B cell (primary cell): ENCODE measurements at regions not wholly inside any gene's neighbourhood (a gene's known extent, or its start where the extent isn't known, plus 50 kb on each side); places are given as distances from the start of the nearest gene placed in this dataset.

Source experiments
- ATAC-seq: fragments of 200-7000 bp; cut with Tn5 transposase; one replicate; pipeline ENCODE4 v1.10.0; 2021; ENCODE audit warnings: low read depth, mild to moderate bottlenecking, moderate number of reproducible peaks, moderate library complexity
- CTCF ChIA-PET: fragments of 350-600 bp; sonication (Branson Sonifier 250); formaldehyde crosslinking; loops from one replicate; lab custom pipeline; 2021; ENCODE audit warnings: antibody characterized with exemption, inconsistent platforms; lab: Charles Lee
- POLR2A ChIA-PET: fragments of 350-600 bp; sonication (Branson Sonifier 250); formaldehyde crosslinking; loops from one replicate; lab custom pipeline; 2021; ENCODE audit warnings: antibody characterized with exemption; lab: Charles Lee
- DNase-seq: peaks from one replicate; pipeline ENCODE4 v3.0.0; 2013
- H2AFZ ChIP-seq: 2 replicates; pipeline ENCODE4 v1.6.1; 2012; ENCODE audit warnings: mild to moderate bottlenecking, low read depth, low read length; ENCODE audit not compliant: insufficient read depth, poor library complexity, severe bottlenecking
- H3K27ac ChIP-seq, 2 donors: 1 replicate in 1 of 2; 2 replicates in 1 of 2; pipeline ENCODE4 v1.5.1; 2012 to 2013; ENCODE audit warnings: low read length in 2 of 2, mild to moderate bottlenecking in 2 of 2, moderate library complexity in 1 of 2
- H3K27me3 ChIP-seq, 4 experiments: fragments of 200-600 bp in 1 of 4; sonication (generic) in 1 of 4; replicated peaks in 1 of 4; 1 replicate in 2 of 4; 2 replicates in 2 of 4; pipeline versions ENCODE4 v1.6.1 to v1.7.0; 2013 to 2016; ENCODE audit warnings: low read length in 3 of 4, mild to moderate bottlenecking in 2 of 4, mixed read lengths in 1 of 4, moderate library complexity in 1 of 4; ENCODE audit not compliant: insufficient read depth in 4 of 4, control insufficient read depth in 3 of 4; ENCODE audit errors: control extremely low read depth in 1 of 4
- H3K36me3 ChIP-seq, 2 experiments: replicated peaks in 1 of 2; 1 replicate in 1 of 2; 2 replicates in 1 of 2; pipeline versions ENCODE4 v1.6.1 to v1.7.1; 2013; ENCODE audit warnings: low read length in 1 of 2; ENCODE audit not compliant: insufficient read depth in 2 of 2, control insufficient read depth in 1 of 2; ENCODE audit errors: control extremely low read depth in 1 of 2, extremely low read depth in 1 of 2
- H3K4me1 ChIP-seq, 2 donors: fragments of 200-600 bp in 1 of 2; sonication (generic) in 1 of 2; 1 replicate in 1 of 2; 2 replicates in 1 of 2; pipeline versions ENCODE4 v1.5.1 to v1.6.1; 2013 to 2017; ENCODE audit warnings: low read length in 2 of 2; ENCODE audit not compliant: control insufficient read depth in 2 of 2, insufficient read depth in 2 of 2
- H3K4me2 ChIP-seq: replicated peaks from 2 replicates; pipeline ENCODE3; 2012; ENCODE audit warnings: mild to moderate bottlenecking, low read depth, low read length; ENCODE audit not compliant: poor library complexity, severe bottlenecking
- H3K4me3 ChIP-seq, 5 experiments: fragments of 200-600 bp in 1 of 5; sonication (generic) in 1 of 5; 1 replicate in 3 of 5; 2 replicates in 2 of 5; pipeline versions ENCODE4 v1.5.1 to v1.7.0; 2011 to 2016; ENCODE audit warnings: low read length in 4 of 5, mild to moderate bottlenecking in 4 of 5, low read depth in 2 of 5, control low read depth in 1 of 5, moderate library complexity in 1 of 5; ENCODE audit not compliant: insufficient read depth in 1 of 5; ENCODE audit errors: control extremely low read depth in 1 of 5, extremely low read depth in 1 of 5
- H3K79me2 ChIP-seq: fragments of 200-600 bp; sonication (generic); one replicate; pipeline ENCODE4 v1.6.0; 2016; ENCODE audit warnings: low read length; ENCODE audit not compliant: control insufficient read depth, insufficient read depth
- H3K9ac ChIP-seq: fragments of 200-600 bp; sonication (generic); 2 replicates; pipeline ENCODE4 v1.6.1; 2017; ENCODE audit warnings: mild to moderate bottlenecking, low read length, moderate library complexity
- H3K9me3 ChIP-seq, 3 donors: one replicate each; pipeline versions ENCODE4 v1.6.1 to v1.7.1; 2013; ENCODE audit warnings: low read length in 2 of 3; ENCODE audit not compliant: control insufficient read depth in 2 of 3, insufficient read depth in 1 of 3; ENCODE audit errors: control extremely low read depth in 1 of 3
- H4K20me1 ChIP-seq: 2 replicates; pipeline ENCODE4 v1.6.0; 2012; ENCODE audit warnings: mild to moderate bottlenecking, low read length; ENCODE audit not compliant: insufficient read depth, control insufficient read depth, poor library complexity, severe bottlenecking
- H3K27ac Mint-ChIP-seq: one replicate; pipeline ENCODE4 v1.8.0; 2021; ENCODE audit warnings: mixed read lengths
- H3K27me3 Mint-ChIP-seq: one replicate; pipeline ENCODE4 v1.8.0; 2021; ENCODE audit warnings: mixed read lengths
- H3K4me1 Mint-ChIP-seq: one replicate; pipeline ENCODE4 v1.8.0; 2021; ENCODE audit warnings: mixed read lengths
- H3K4me3 Mint-ChIP-seq: one replicate; pipeline ENCODE4 v1.8.0; 2021; ENCODE audit warnings: mixed read lengths
- H3K9me3 Mint-ChIP-seq: one replicate; pipeline ENCODE4 v1.8.0; 2022; ENCODE audit warnings: mixed read lengths; ENCODE audit not compliant: insufficient read depth
- CTCF ChIP-seq: fragments of 200-600 bp; IDR thresholded peaks from one replicate; pipeline ENCODE4 v1.8.0; 2022; ENCODE audit warnings: antibody characterized with exemption, mild to moderate bottlenecking
- EZH2 ChIP-seq: IDR thresholded peaks from 2 replicates; pipeline ENCODE4 v1.6.1; 2012; ENCODE audit warnings: borderline replicate concordance, low read depth, mild to moderate bottlenecking, moderate library complexity, low read length; ENCODE audit not compliant: insufficient read depth, poor library complexity, severe bottlenecking
- WGBS: methylation state at CpG from one replicate; pipeline ENCODE4 v1.1.5; 2013; ENCODE audit warnings: missing lambda C conversion rate; ENCODE audit not compliant: insufficient coverage; 5-methylcytosine and 5-hydroxymethylcytosine counted together
- intact Hi-C: fragments of 100-400 bp; cut with micrococcal nuclease; formaldehyde crosslinking; loops from one replicate; pipeline ENCODE4 v1.10.0; 2022

DNA sequence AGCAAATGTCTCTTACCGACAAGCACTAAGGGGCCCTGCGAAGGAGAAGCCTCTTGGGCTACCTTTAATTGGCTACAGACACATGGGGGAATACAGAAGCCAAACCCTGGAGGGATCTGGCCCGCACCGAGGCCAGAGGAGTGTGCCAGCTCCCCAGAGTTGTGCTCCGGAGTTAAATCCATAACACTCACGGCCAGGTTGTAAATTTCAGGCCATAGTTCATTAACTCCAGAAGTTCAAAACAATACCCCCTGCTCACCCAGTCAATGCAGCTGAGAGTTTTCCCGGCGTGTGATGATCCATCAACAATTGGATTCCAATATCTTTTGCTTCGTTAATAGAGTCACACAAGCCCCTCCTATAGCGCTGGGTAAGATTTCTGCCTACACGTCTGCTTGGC lies 371.5 kb downstream of the NXPE2 start:
- WGBS: 92% methylated on average over 11 of the region's 11 CpGs
- no peaks in the 10 kb centered on the region for H3K9me3 Mint-ChIP-seq
- H3K27me3 Mint-ChIP-seq: no peaks in the 10 kb centered on the region
- Histone ChIP-seq H3K27me3 (no peaks in the 10 kb centered on the region), H3K4me2 (no peak overlapping the region), H4K20me1 (no peaks in the 10 kb centered on the region), H3K36me3 (no peaks in the 10 kb centered on the region), H3K27ac (no peak overlapping the region), H2AFZ (no peak overlapping the region), H3K79me2 (no peaks in the 10 kb centered on the region), H3K4me1 (no peaks in the 10 kb centered on the region), H3K9me3 (peaks cover 0 to 14% (median 0%) of the 10 kb centered on the region in 3 donors), H3K4me3 (no peak overlapping the region), H3K9ac (no peak overlapping the region)
- H3K27ac Mint-ChIP-seq: no peak overlapping the region
- POLR2A ChIA-PET: interaction anchor here (0.7 kb wide), 1 partner anchor 1624 kb away, joined by 3 read pairs; no protein-coding TSS in a partner anchor
- TF ChIP-seq EZH2 (no peak), CTCF (no peak)
- CTCF ChIA-PET: no interaction called here
- no peak overlapping the region for H3K4me3 Mint-ChIP-seq
- H3K4me1 Mint-ChIP-seq: no peaks in the 10 kb centered on the region
- intact Hi-C loops: no loop called here
- DNase-seq (no peak), ATAC-seq (no peak)

DNA sequence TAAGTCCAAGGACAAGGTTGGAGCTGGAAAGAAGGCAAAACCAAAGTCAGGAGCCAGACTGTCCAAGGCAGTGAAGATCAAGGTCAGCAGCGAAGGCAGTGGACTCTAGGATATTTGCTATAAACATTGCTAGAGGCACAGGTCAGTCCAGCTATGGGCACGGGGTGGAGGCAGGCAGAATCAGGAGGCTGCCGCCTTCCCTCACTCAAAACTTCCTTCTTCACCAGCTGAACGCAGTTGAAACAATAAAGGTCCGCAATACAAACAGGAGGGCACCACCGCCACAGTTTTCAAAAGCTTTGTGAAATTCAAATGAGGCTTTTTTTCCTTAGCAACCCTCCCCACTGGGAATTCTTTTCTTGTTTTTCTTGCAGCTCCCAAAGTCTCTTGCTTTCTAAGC lies 372.4 kb downstream of the NXPE2 start:
- Mint-ChIP-seq H3K4me3 (no peak overlapping the region), H3K27me3 (no peaks in the 10 kb centered on the region), H3K27ac (no peak overlapping the region), H3K4me1 (no peaks in the 10 kb centered on the region), H3K9me3 (no peaks in the 10 kb centered on the region)
- no peaks in the 10 kb centered on the region for H3K79me2 ChIP-seq
- ChIA-PET CTCF (no interaction called here), POLR2A (no interaction called here)
- DNase-seq (no peak), ATAC-seq (no peak)
- no peak overlapping the region for H3K9ac ChIP-seq
- H3K4me1 ChIP-seq: no peaks in the 10 kb centered on the region
- no peak overlapping the region for H2AFZ ChIP-seq
- TF ChIP-seq CTCF: no peak
- TF ChIP-seq EZH2: no peak
- no peaks in the 10 kb centered on the region for H3K27me3 ChIP-seq
- no peak overlapping the region for H3K27ac ChIP-seq
- no peak overlapping the region for H3K4me2 ChIP-seq
- H4K20me1 ChIP-seq: no peaks in the 10 kb centered on the region
- no peak overlapping the region for H3K4me3 ChIP-seq
- peaks cover 0 to 22% (median 0%) of the 10 kb centered on the region in 3 donors for H3K9me3 ChIP-seq
- intact Hi-C loops: no loop called here
- WGBS: 35% methylated on average over 6 of the region's 6 CpGs
- no peaks in the 10 kb centered on the region for H3K36me3 ChIP-seq
